Ishikawa (cell line): ENCODE measurements at regions not wholly inside any gene's neighbourhood (a gene's known extent, or its start where the extent isn't known, plus 50 kb on each side); places are given as distances from the start of the nearest gene placed in this dataset.

Source experiments
- CEBPB ChIP-seq: IDR thresholded peaks from 2 replicates; pipeline ENCODE4 v1.6.1; 2012
- CREB1 ChIP-seq: IDR thresholded peaks from 2 replicates; pipeline ENCODE4 v1.6.1; 2012; ENCODE audit warnings: low read depth
- EGR1 ChIP-seq: IDR thresholded peaks from 2 replicates; pipeline ENCODE4 v1.6.1; 2012
- EP300 ChIP-seq: IDR thresholded peaks from 2 replicates; pipeline ENCODE4 v1.6.1; 2012; ENCODE audit warnings: borderline replicate concordance
- FOXM1 ChIP-seq: IDR thresholded peaks from 2 replicates; pipeline ENCODE4 v1.6.1; 2012; ENCODE audit warnings: low read depth, borderline replicate concordance
- MAX ChIP-seq: IDR thresholded peaks from 2 replicates; pipeline ENCODE4 v1.6.1; 2012
- NFIC ChIP-seq: IDR thresholded peaks from 2 replicates; pipeline ENCODE4 v1.6.1; 2012
- RAD21 ChIP-seq: IDR thresholded peaks from 2 replicates; pipeline ENCODE4 v1.6.1; 2012; ENCODE audit warnings: low read depth
- TAF1 ChIP-seq: IDR thresholded peaks from 2 replicates; pipeline ENCODE4 v1.6.1; 2012; ENCODE audit warnings: low read depth, mild to moderate bottlenecking
- TCF12 ChIP-seq: IDR thresholded peaks from 2 replicates; pipeline ENCODE4 v1.6.1; 2012; ENCODE audit warnings: low read depth
- TEAD4 ChIP-seq: IDR thresholded peaks from 2 replicates; pipeline ENCODE4 v1.6.1; 2012
- USF1 ChIP-seq: IDR thresholded peaks from 2 replicates; pipeline ENCODE4 v1.6.1; 2012
- YY1 ChIP-seq: IDR thresholded peaks from 2 replicates; pipeline ENCODE4 v1.6.1; 2012; ENCODE audit warnings: low read depth
- ZBTB7A ChIP-seq: IDR thresholded peaks from 2 replicates; pipeline ENCODE4 v1.6.1; 2012; ENCODE audit warnings: low read depth
- TF ChIP-seq, protein P1 (sequence below): IDR thresholded peaks from 2 replicates; pipeline ENCODE4 v1.6.1; 2012; ENCODE audit warnings: low read depth, mild to moderate bottlenecking

DNA sequence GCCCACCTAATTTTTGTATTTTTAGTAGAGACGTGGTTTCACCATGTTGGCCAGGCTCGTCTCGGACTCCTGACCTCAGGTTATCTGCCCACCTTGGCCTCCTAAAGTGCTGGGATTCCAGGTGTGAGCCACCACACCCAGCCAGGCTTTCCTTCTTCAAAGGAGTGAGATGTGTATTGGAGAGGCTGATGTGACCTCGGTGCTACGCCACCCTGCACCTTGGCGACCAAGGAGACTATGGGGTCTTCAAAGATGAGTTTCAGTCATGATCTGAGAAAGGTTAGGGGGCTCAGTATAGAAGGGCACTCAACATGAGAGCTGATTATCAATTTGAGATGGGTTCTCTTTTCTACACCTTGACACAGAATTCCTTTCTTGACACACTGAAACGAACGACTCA lies 284.2 kb upstream of the WWC1 start:
- TF ChIP-seq EGR1 (no peak), CREB1 (no peak), USF1 (no peak), NFIC (no peak), TAF1 (no peak), ZBTB7A (no peak), TEAD4 (no peak), FOXM1 (no peak), TCF12 (no peak), RAD21 (no peak), YY1 (no peak), EP300 (no peak), CEBPB (no peak), MAX (no peak)
- TF ChIP-seq, protein P1, sequence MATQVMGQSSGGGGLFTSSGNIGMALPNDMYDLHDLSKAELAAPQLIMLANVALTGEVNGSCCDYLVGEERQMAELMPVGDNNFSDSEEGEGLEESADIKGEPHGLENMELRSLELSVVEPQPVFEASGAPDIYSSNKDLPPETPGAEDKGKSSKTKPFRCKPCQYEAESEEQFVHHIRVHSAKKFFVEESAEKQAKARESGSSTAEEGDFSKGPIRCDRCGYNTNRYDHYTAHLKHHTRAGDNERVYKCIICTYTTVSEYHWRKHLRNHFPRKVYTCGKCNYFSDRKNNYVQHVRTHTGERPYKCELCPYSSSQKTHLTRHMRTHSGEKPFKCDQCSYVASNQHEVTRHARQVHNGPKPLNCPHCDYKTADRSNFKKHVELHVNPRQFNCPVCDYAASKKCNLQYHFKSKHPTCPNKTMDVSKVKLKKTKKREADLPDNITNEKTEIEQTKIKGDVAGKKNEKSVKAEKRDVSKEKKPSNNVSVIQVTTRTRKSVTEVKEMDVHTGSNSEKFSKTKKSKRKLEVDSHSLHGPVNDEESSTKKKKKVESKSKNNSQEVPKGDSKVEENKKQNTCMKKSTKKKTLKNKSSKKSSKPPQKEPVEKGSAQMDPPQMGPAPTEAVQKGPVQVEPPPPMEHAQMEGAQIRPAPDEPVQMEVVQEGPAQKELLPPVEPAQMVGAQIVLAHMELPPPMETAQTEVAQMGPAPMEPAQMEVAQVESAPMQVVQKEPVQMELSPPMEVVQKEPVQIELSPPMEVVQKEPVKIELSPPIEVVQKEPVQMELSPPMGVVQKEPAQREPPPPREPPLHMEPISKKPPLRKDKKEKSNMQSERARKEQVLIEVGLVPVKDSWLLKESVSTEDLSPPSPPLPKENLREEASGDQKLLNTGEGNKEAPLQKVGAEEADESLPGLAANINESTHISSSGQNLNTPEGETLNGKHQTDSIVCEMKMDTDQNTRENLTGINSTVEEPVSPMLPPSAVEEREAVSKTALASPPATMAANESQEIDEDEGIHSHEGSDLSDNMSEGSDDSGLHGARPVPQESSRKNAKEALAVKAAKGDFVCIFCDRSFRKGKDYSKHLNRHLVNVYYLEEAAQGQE = no peak

GRCh38 chr5:168008555-168008954 lies 282.9 kb upstream of the WWC1 start:
- no peak for TF ChIP-seq CEBPB
- no peak for TF ChIP-seq ZBTB7A
- TF ChIP-seq NFIC = no peak

- TF ChIP-seq CREB1 (no peak), EGR1 (no peak), USF1 (no peak), MAX (no peak), NFIC (no peak), RAD21 (no peak), FOXM1 (no peak), ZBTB7A (no peak), TAF1 (no peak), CEBPB (no peak), EP300 (no peak), YY1 (no peak)
- TF ChIP-seq, protein P1 = no peak
Observed at GRCh38 chr5:168011096-168011495, 280.3 kb upstream of the WWC1 start.

DNA sequence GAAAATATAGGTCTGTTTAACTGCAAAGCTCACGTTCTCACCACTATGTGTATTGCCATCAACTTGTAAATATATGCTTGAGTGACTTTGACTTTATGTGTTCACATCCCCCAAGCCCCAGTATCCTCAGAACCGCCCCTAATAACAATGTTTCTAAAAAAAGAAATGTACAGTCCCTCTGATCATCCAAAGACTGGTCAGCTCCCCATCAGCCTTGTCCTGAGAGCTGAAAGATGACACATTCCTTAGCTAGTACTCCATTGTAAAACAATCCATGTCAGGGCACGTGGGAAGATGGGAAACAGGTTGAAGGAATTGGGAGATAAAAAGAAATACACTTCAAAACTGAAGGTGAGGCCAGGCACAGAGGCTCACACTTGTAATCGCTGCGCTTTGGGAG lies 279.4 kb upstream of the WWC1 start:
- TF ChIP-seq CREB1 (no peak), ZBTB7A (no peak), FOXM1 (no peak), MAX (no peak), YY1 (no peak), TCF12 (no peak), CEBPB (no peak), TAF1 (no peak), EGR1 (no peak), USF1 (no peak), EP300 (no peak), NFIC (no peak), RAD21 (no peak), TEAD4 (no peak)
- TF ChIP-seq, protein P1 = no peak
